BLaER1 (cell line): ENCODE measurements at regions not wholly inside any gene's neighbourhood (a gene's known extent, or its start where the extent isn't known, plus 50 kb on each side); places are given as distances from the start of the nearest gene placed in this dataset.

Source experiments
- H3K27ac ChIP-seq: shearing (Covaris generic); formaldehyde crosslinking; 2 replicates; pipeline ENCODE4 v1.8.1; 2022
- H3K27me3 ChIP-seq: shearing (Covaris generic); formaldehyde crosslinking; 2 replicates; pipeline ENCODE4 v1.8.1; 2022
- H3K36me3 ChIP-seq: shearing (Covaris generic); formaldehyde crosslinking; 2 replicates; pipeline ENCODE4 v1.8.1; 2022
- H3K4me1 ChIP-seq: shearing (Covaris generic); formaldehyde crosslinking; 2 replicates; pipeline ENCODE4 v1.8.1; 2022
- H3K4me2 ChIP-seq: shearing (Covaris generic); formaldehyde crosslinking; 2 replicates; pipeline ENCODE4 v1.8.1; 2022
- H3K4me3 ChIP-seq: shearing (Covaris generic); formaldehyde crosslinking; 2 replicates; pipeline ENCODE4 v1.8.1; 2022
- H3K9ac ChIP-seq: shearing (Covaris generic); formaldehyde crosslinking; 2 replicates; pipeline ENCODE4 v1.8.1; 2022
- H3K9me3 ChIP-seq: shearing (Covaris generic); formaldehyde crosslinking; 2 replicates; pipeline ENCODE4 v1.8.1; 2022
- H4K20me1 ChIP-seq: shearing (Covaris generic); formaldehyde crosslinking; 2 replicates; pipeline ENCODE4 v1.8.1; 2022
- Cebpa-rat ChIP-seq: shearing (Covaris generic); IDR thresholded peaks from 2 replicates; pipeline ENCODE4 v1.8.1; 2022

DNA sequence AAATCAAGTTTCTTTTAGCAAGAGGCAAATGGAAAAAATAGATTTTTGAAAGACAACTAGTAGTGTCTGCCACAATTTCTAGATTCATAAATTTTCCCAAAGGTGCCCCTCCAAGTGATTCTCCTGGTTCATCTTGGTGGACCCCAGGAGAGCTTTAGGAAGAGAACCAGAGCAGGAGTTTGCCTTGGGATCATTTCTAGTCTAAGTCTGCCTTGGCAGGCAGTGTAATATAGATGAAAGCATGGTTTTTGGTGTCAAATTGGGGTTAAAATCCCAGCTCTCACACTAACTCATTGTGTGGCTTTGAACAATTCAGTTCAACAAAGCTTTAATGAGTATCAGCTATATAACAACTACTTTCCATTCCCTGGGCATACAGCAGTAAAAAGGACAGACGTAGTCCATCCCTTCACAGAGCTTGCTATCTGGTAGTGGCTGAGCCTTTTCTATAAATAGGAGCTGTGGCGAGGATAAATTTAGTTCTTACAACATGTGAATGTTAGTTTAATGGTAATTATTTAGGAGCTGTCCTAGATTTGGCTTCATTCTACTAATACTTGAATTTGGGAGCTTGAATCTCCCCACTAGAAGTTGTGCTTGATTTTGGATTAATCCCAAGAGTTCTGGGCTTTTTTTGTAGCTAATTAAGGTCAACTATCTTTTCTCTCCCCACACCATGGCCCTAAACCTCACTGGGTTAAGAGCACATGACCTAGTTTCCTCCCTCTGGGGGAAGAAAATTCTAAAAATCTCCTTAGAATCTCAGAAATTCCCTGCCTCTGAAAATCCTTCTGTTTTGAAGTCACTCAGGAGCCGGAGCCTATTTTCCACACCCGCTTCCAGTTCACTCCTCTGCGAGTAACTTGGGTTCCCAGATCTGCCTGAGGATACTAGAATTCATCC is 197.8 kb downstream of the PCSK1 start:
- peaks cover 12% of the 10 kb centered on the region for H3K4me1 ChIP-seq
- no peak overlapping the region for H3K9ac ChIP-seq

GRCh38 chr5:96232602-96233001 is 200.4 kb downstream of the PCSK1 start:
- H3K36me3 ChIP-seq, result no peaks in the 10 kb centered on the region
- H3K9me3 ChIP-seq, result no peaks in the 10 kb centered on the region
- no peak overlapping the region for H3K4me3 ChIP-seq
- no peaks in the 10 kb centered on the region for H4K20me1 ChIP-seq
- H3K9ac ChIP-seq, result no peak overlapping the region
- H3K4me1 ChIP-seq, result peaks cover 12% of the 10 kb centered on the region
- no peaks in the 10 kb centered on the region for H3K27me3 ChIP-seq
- TF ChIP-seq Cebpa-rat, result no peak
- H3K4me2 ChIP-seq, result no peak overlapping the region
- no peak overlapping the region for H3K27ac ChIP-seq

More for the DNA sequence above, 197.8 kb downstream of the PCSK1 start:
- H4K20me1 ChIP-seq, result no peaks in the 10 kb centered on the region
- TF ChIP-seq Cebpa-rat, result no peak
- H3K4me2 ChIP-seq, result peak overlapping the region; percentile 59
- no peaks in the 10 kb centered on the region for H3K27me3 ChIP-seq
- H3K9me3 ChIP-seq, result no peaks in the 10 kb centered on the region
- H3K4me3 ChIP-seq, result no peak overlapping the region
- H3K36me3 ChIP-seq, result no peaks in the 10 kb centered on the region
- no peak overlapping the region for H3K27ac ChIP-seq

DNA sequence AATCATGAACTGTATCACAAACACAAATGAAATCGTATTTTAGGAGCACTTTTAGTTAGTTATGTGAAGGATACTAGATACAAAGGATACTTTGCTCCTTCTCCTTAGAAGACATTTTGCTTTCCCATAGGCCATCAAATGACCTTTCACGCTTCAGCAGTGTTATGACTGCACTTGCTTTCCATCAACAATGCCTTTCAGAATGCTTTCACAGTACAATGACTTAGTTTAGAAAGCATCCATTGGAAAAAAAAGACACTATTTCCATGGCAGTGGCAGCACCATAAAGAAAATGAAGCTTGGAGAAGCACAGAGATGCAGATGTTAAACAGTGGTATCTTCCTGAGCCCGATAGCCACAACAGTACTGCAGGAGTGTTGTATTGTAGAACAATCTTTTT is 203.9 kb downstream of the PCSK1 start:
- Histone ChIP-seq H3K27me3 (no peaks in the 10 kb centered on the region), H3K27ac (no peak overlapping the region), H3K36me3 (no peaks in the 10 kb centered on the region), H3K9me3 (no peaks in the 10 kb centered on the region), H3K9ac (no peak overlapping the region), H3K4me3 (no peak overlapping the region), H3K4me1 (no peaks in the 10 kb centered on the region), H4K20me1 (no peaks in the 10 kb centered on the region), H3K4me2 (no peak overlapping the region)
- no peak for TF ChIP-seq Cebpa-rat

GRCh38 chr5:96228408-96228807 is 204.6 kb downstream of the PCSK1 start:
- no peaks in the 10 kb centered on the region for H3K27me3 ChIP-seq
- H3K9ac ChIP-seq, result no peak overlapping the region
- no peak overlapping the region for H3K4me2 ChIP-seq
- no peak for TF ChIP-seq Cebpa-rat
- H3K4me3 ChIP-seq, result no peak overlapping the region
- no peaks in the 10 kb centered on the region for H3K36me3 ChIP-seq
- H3K27ac ChIP-seq, result no peak overlapping the region
- H3K4me1 ChIP-seq, result no peaks in the 10 kb centered on the region
- no peaks in the 10 kb centered on the region for H4K20me1 ChIP-seq
- H3K9me3 ChIP-seq, result no peaks in the 10 kb centered on the region

DNA sequence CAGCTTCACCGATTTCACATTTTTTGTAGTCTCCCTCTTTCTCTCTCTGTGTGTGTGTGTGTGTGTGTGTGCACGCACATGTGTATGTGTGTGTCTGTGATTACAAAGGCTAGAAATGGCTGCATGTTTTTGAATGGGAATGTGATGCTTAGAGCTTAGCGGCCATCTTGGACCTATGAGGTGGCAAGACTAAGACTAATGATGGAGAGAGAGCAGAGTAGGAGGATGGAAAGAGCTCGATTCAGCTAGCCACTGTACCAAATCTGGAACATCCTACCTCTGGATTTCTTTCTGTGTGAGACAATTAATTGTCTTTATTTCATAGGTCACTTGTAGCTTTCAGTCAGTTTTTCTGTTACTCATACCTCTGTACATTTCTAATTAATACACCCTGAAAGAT is 205.1 kb downstream of the PCSK1 start:
- Histone ChIP-seq H3K36me3 (no peaks in the 10 kb centered on the region), H3K27ac (no peak overlapping the region), H3K4me3 (no peak overlapping the region), H3K27me3 (no peaks in the 10 kb centered on the region), H3K4me1 (no peaks in the 10 kb centered on the region), H3K9ac (no peak overlapping the region), H3K4me2 (no peak overlapping the region), H3K9me3 (no peaks in the 10 kb centered on the region), H4K20me1 (no peaks in the 10 kb centered on the region)
- TF ChIP-seq Cebpa-rat, result no peak

DNA sequence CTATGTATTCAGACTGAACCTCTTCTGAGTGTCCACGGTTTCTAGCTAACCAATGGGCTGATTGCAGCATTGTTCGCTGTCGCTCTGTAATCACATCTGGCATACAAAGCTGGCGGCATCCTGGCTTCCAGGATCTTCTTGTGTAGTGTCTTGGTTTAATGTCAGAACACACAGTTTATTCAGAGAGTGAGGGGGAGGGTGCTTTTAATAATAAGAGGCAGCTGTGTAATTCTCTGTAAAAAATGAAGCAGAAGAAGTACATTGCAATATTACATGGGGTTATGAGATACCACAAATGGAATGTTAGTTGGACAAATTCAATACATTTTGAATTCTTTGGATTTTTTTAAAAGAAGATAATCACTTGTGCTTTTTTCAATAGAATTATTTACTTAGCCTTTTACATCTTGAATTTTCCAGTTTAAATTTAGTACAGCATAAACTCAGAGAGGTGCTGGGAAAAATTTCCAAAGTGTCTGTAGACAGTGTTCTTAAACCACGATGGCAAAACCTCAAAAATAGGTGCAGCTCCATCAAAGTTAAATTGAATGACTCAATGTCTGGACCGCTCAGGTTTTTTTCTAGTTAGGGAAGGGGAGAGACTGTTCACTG is 206.0 kb downstream of the PCSK1 start:
- Histone ChIP-seq H3K4me3 (no peak overlapping the region), H3K4me2 (no peak overlapping the region), H3K27ac (no peak overlapping the region), H3K27me3 (no peaks in the 10 kb centered on the region), H3K9me3 (no peaks in the 10 kb centered on the region), H3K4me1 (no peaks in the 10 kb centered on the region), H3K36me3 (no peaks in the 10 kb centered on the region), H4K20me1 (no peaks in the 10 kb centered on the region), H3K9ac (no peak overlapping the region)
- no peak for TF ChIP-seq Cebpa-rat

DNA sequence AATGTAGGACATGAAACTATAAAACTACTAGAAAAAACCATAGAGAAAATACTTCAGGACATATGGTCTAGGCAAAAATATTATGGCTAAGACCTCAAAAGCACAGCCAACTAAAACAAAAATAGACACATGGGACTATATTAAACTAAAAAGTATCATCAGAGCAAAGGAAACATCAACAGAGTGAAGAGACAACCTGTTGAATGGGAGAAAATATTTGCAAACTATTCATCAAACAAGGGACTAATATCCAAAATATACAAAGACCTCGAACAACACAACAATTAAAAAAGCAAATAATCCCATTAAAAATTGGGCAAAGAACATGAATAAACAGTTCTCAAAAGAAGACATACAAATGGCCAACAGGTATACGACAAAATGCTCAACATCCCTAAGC is 210.9 kb downstream of the PCSK1 start:
- no peak overlapping the region for H3K27ac ChIP-seq
- H3K4me2 ChIP-seq, result no peak overlapping the region
- H3K27me3 ChIP-seq, result no peaks in the 10 kb centered on the region
- no peaks in the 10 kb centered on the region for H3K9me3 ChIP-seq
- no peaks in the 10 kb centered on the region for H4K20me1 ChIP-seq
- no peaks in the 10 kb centered on the region for H3K4me1 ChIP-seq
- no peak for TF ChIP-seq Cebpa-rat
- H3K9ac ChIP-seq, result no peak overlapping the region
- no peaks in the 10 kb centered on the region for H3K36me3 ChIP-seq
- no peak overlapping the region for H3K4me3 ChIP-seq

DNA sequence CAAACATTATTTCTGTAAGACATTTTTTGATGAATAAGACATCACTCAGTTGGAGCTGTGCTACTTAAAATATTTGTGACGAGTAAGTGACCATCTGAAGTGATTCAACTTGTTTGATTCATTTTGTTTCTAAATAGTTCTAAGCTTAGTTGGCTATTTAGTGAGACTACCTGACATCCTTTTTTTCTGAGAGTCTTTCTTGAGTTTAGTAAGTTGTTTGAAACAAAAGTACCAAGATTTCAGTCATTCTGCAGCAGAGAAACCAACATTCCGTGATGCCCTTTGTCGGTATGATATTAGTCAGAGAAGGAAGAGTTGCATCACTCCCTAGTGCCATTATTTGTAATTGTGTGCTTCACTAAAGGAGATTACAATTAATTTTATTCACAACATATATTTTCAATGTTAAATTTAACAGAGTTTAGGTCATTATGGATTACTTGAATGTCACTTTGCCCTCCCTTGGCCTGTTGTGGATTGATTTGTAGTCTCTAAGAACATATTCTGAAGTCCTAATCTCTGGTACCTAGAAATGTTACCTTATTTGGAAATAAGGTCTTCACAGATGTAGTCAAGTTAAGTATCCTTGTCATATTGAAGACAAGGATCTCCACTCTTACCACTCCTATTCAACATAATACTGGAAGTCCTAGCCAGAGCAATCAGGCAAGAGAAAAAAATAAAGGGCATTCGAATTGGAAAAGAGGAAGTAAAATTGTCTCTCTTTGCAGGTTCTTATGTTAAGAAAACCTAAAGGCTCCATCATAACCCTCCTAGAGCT is 212.2 kb downstream of the PCSK1 start:
- Histone ChIP-seq H3K27ac (no peak overlapping the region), H3K9ac (no peak overlapping the region), H3K27me3 (no peaks in the 10 kb centered on the region), H3K4me3 (no peak overlapping the region), H3K4me1 (no peaks in the 10 kb centered on the region), H3K4me2 (no peak overlapping the region), H3K36me3 (no peaks in the 10 kb centered on the region), H3K9me3 (no peaks in the 10 kb centered on the region), H4K20me1 (no peaks in the 10 kb centered on the region)
- TF ChIP-seq Cebpa-rat, result no peak

GRCh38 chr5:96219580-96220281 is 213.3 kb downstream of the PCSK1 start:
- no peak overlapping the region for H3K4me3 ChIP-seq
- H3K4me2 ChIP-seq, result no peak overlapping the region
- no peaks in the 10 kb centered on the region for H3K27me3 ChIP-seq
- no peaks in the 10 kb centered on the region for H3K4me1 ChIP-seq
- H3K27ac ChIP-seq, result no peak overlapping the region
- H3K9me3 ChIP-seq, result no peaks in the 10 kb centered on the region
- no peaks in the 10 kb centered on the region for H3K36me3 ChIP-seq
- TF ChIP-seq Cebpa-rat, result no peak
- H4K20me1 ChIP-seq, result no peaks in the 10 kb centered on the region
- no peak overlapping the region for H3K9ac ChIP-seq
